SK-N-SH (cell line): ENCODE measurements at regions not wholly inside any gene's neighbourhood (a gene's known extent, or its start where the extent isn't known, plus 50 kb on each side); places are given as distances from the start of the nearest gene placed in this dataset.
A peak's percentile ranks its signal among the peaks of the same experiment; 100 is the strongest.

Experiments
- CTCF ChIA-PET: fragments of 300-600, 350-600 bp; formaldehyde crosslinking; extraction: SDS; loops from one replicate; lab custom pipeline; 2021; lab: Yijun Ruan, JAX
- POLR2A ChIA-PET: fragments of 350-600 bp; sonication (Branson Sonifier 250); formaldehyde crosslinking; extraction: SDS; loops from one replicate; lab custom pipeline; 2020; ENCODE audit warnings: antibody characterized with exemption, inconsistent platforms; lab: Yijun Ruan, JAX
- DNase-seq: peaks from one replicate; pipeline ENCODE4 v3.0.0; 2012
- H2AFZ ChIP-seq: fragments of 200-600 bp; sonication (generic); 2 replicates; pipeline ENCODE4 v1.8.1; 2016; ENCODE audit warnings: antibody characterized with exemption, mild to moderate bottlenecking, low read depth
- H3F3A ChIP-seq: fragments of 200-600 bp; sonication (generic); replicated peaks from 2 replicates; pipeline ENCODE3; 2016; ENCODE audit warnings: antibody characterized with exemption, mild to moderate bottlenecking; ENCODE audit not compliant: insufficient read depth
- H3K27ac ChIP-seq, 2 experiments: fragments of 200-500 bp in 1 of 2; fragments of 200-600 bp in 1 of 2; sonication (Bioruptor generic) in 1 of 2; sonication (generic), shearing (Covaris generic) in 1 of 2; 2 replicates each; pipeline versions ENCODE4 v1.5.1 to v1.6.1; 2014 to 2016; ENCODE audit warnings: low read depth in 2 of 2, inconsistent platforms in 1 of 2, low read length in 1 of 2, mild to moderate bottlenecking in 1 of 2, mixed read lengths in 1 of 2
- H3K27me3 ChIP-seq: fragments of 200-600 bp; sonication (generic), shearing (Covaris generic); 2 replicates; pipeline ENCODE4 v1.6.1; 2016; ENCODE audit warnings: mixed run types; ENCODE audit not compliant: insufficient read depth
- H3K36me3 ChIP-seq, 2 experiments: fragments of 200-500 bp in 1 of 2; fragments of 200-600 bp in 1 of 2; sonication (Bioruptor generic) in 1 of 2; sonication (generic) in 1 of 2; replicated peaks in 1 of 2; 2 replicates each; pipeline versions ENCODE3 to v1.5.1; 2014 to 2016; ENCODE audit warnings: low read length in 1 of 2, mild to moderate bottlenecking in 1 of 2; ENCODE audit not compliant: insufficient read depth in 2 of 2, control insufficient read depth in 1 of 2
- H3K4me1 ChIP-seq, 2 experiments: fragments of 200-500 bp in 1 of 2; fragments of 200-600 bp in 1 of 2; sonication (Bioruptor generic) in 1 of 2; sonication (generic), shearing (Covaris generic) in 1 of 2; 2 replicates each; pipeline versions ENCODE4 v1.5.1 to v1.6.1; 2014 to 2016; ENCODE audit warnings: low read depth in 1 of 2, low read length in 1 of 2, mixed run types in 1 of 2; ENCODE audit not compliant: insufficient read depth in 2 of 2, control insufficient read depth in 1 of 2
- H3K4me2 ChIP-seq: fragments of 200-600 bp; sonication (generic), shearing (Covaris generic); 2 replicates; pipeline ENCODE4 v1.6.1; 2017; ENCODE audit warnings: mixed run types
- H3K4me3 ChIP-seq, 2 experiments: fragments of 200-500 bp in 1 of 2; fragments of 200-600 bp in 1 of 2; sonication (Bioruptor generic) in 1 of 2; sonication (generic), shearing (Covaris generic) in 1 of 2; 2 replicates each; pipeline versions ENCODE4 v1.5.1 to v1.8.1; 2014 to 2016; ENCODE audit warnings: low read depth in 2 of 2, inconsistent platforms in 1 of 2, low read length in 1 of 2, mild to moderate bottlenecking in 1 of 2, mixed read lengths in 1 of 2, moderate library complexity in 1 of 2
- H3K79me2 ChIP-seq: fragments of 200-600 bp; sonication (generic); 2 replicates; pipeline ENCODE4 v1.8.1; 2017; ENCODE audit warnings: mild to moderate bottlenecking; ENCODE audit not compliant: insufficient read depth
- H3K9ac ChIP-seq: fragments of 200-600 bp; sonication (generic); 2 replicates; pipeline ENCODE4 v1.6.1; 2017; ENCODE audit warnings: mixed run types
- H3K9me2 ChIP-seq: fragments of 200-600 bp; sonication (generic); 2 replicates; pipeline ENCODE4 v1.6.1; 2017; ENCODE audit warnings: mixed run types
- H3K9me3 ChIP-seq: fragments of 200-600 bp; sonication (generic); 2 replicates; pipeline ENCODE4 v1.6.1; 2017; ENCODE audit warnings: mixed run types, mild to moderate bottlenecking, moderate library complexity
- H4K20me1 ChIP-seq: fragments of 200-600 bp; sonication (generic); 2 replicates; pipeline ENCODE4 v1.6.1; 2017; ENCODE audit warnings: mild to moderate bottlenecking, mixed run types; ENCODE audit not compliant: insufficient read depth
- CHD2 ChIP-seq: fragments of 150-350 bp; IDR thresholded peaks from 2 replicates; pipeline ENCODE4 v1.6.1; 2018; ENCODE audit warnings: low read length; ENCODE audit not compliant: partially characterized antibody
- ELF1 ChIP-seq: IDR thresholded peaks from 2 replicates; pipeline ENCODE4 v1.4.0; 2012
- EP300 ChIP-seq, 2 experiments: IDR thresholded peaks; 2 replicates each; pipeline versions ENCODE4 v1.4.0 to v1.6.1; 2012; ENCODE audit warnings: borderline replicate concordance in 1 of 2, low read depth in 1 of 2, low read length in 1 of 2
- EZH2phosphoT487 ChIP-seq: fragments of 200-600 bp; sonication (generic); IDR thresholded peaks from 2 replicates; pipeline ENCODE4 v1.6.1; 2017; ENCODE audit warnings: low read depth, mixed run types, mild to moderate bottlenecking, antibody characterized with exemption, moderate library complexity, borderline replicate concordance
- FOSL2 ChIP-seq: IDR thresholded peaks from 2 replicates; pipeline ENCODE4 v1.4.0; 2012; ENCODE audit warnings: low read depth, mild to moderate bottlenecking, moderate library complexity, borderline replicate concordance
- FOXJ3 ChIP-seq: sonication (generic); formaldehyde crosslinking; IDR thresholded peaks from 2 replicates; pipeline ENCODE4 v1.5.1; 2020; ENCODE audit warnings: mild to moderate bottlenecking, missing genetic modification reagents
- FOXM1 ChIP-seq: IDR thresholded peaks from 2 replicates; pipeline ENCODE4 v1.4.0; 2012; ENCODE audit warnings: low read depth, mild to moderate bottlenecking
- GABPA ChIP-seq: IDR thresholded peaks from 2 replicates; pipeline ENCODE4 v1.4.0; 2012; ENCODE audit warnings: low read depth, mild to moderate bottlenecking
- GATA2 ChIP-seq: sonication (generic); formaldehyde crosslinking; IDR thresholded peaks from 2 replicates; pipeline ENCODE4 v1.5.0; 2020; ENCODE audit warnings: mild to moderate bottlenecking, missing genetic modification reagents
- JUND ChIP-seq: IDR thresholded peaks from 2 replicates; pipeline ENCODE4 v1.4.0; 2012
- MEF2A ChIP-seq: IDR thresholded peaks from 2 replicates; pipeline ENCODE4 v1.4.0; 2012; ENCODE audit warnings: low read depth, borderline replicate concordance
- NFIC ChIP-seq: IDR thresholded peaks from 2 replicates; pipeline ENCODE4 v1.4.0; 2012; ENCODE audit warnings: borderline replicate concordance
- NRF1 ChIP-seq: IDR thresholded peaks from 2 replicates; pipeline ENCODE4 v1.6.1; 2012; ENCODE audit warnings: low read depth, mild to moderate bottlenecking, low read length
- PBX3 ChIP-seq: IDR thresholded peaks from 2 replicates; pipeline ENCODE4; 2012
- POLR2AphosphoS5 ChIP-seq: IDR thresholded peaks from 2 replicates; pipeline ENCODE4 v1.6.1; 2012; ENCODE audit warnings: low read depth, low read length
- RAD21 ChIP-seq: IDR thresholded peaks from 2 replicates; pipeline ENCODE4 v1.6.1; 2012; ENCODE audit warnings: mild to moderate bottlenecking, low read length
- RXRA ChIP-seq: IDR thresholded peaks from 2 replicates; pipeline ENCODE4 v1.4.0; 2012; ENCODE audit warnings: low read depth, mild to moderate bottlenecking, borderline replicate concordance
- SIN3A ChIP-seq: IDR thresholded peaks from 2 replicates; pipeline ENCODE4 v1.6.1; 2012; ENCODE audit warnings: low read depth, mild to moderate bottlenecking, low read length, moderate library complexity, borderline replicate concordance
- TAF1 ChIP-seq: IDR thresholded peaks from 2 replicates; pipeline ENCODE4 v1.6.1; 2012; ENCODE audit warnings: low read depth, mild to moderate bottlenecking, low read length, moderate library complexity, borderline replicate concordance
- TCF12 ChIP-seq: IDR thresholded peaks from 2 replicates; pipeline ENCODE4 v1.4.0; 2012
- TEAD4 ChIP-seq: IDR thresholded peaks from 2 replicates; pipeline ENCODE4 v1.4.0; 2012; ENCODE audit warnings: mild to moderate bottlenecking, borderline replicate concordance; ENCODE audit not compliant: insufficient read depth
- USF1 ChIP-seq: IDR thresholded peaks from 2 replicates; pipeline ENCODE4 v1.4.0; 2012; ENCODE audit warnings: low read depth, borderline replicate concordance
- YY1 ChIP-seq: IDR thresholded peaks from 2 replicates; pipeline ENCODE4 v1.4.0; 2012; ENCODE audit warnings: low read depth, mild to moderate bottlenecking
- WGBS: methylation state at CpG from one replicate; pipeline ENCODE4 v1.1.6; 2017; ENCODE audit warnings: low lambda C conversion rate; 5-methylcytosine and 5-hydroxymethylcytosine counted together

GRCh38 chr3:177932346-177932745, 603.9 kb upstream of the KCNMB2 start:
- WGBS, result 93% methylated on average over 1 of the region's 1 CpG
- ChIA-PET CTCF (no interaction called here), POLR2A (no interaction called here)
- Histone ChIP-seq H2AFZ (no peak overlapping the region), H3K9ac (no peak overlapping the region), H3F3A (peaks cover 16% of the 10 kb centered on the region), H3K36me3 (no peaks in the 10 kb centered on the region), H3K4me3 (no peak overlapping the region), H3K4me1 (peaks cover 18 to 33% of the 10 kb centered on the region in 2 experiments; a peak in 3 of 4 replicates), H3K27me3 (no peaks in the 10 kb centered on the region), H3K27ac (peak overlapping the region; percentile 29 to 84), H3K79me2 (no peaks in the 10 kb centered on the region), H3K9me3 (no peaks in the 10 kb centered on the region), H3K9me2 (no peaks in the 10 kb centered on the region), H3K4me2 (no peak overlapping the region), H4K20me1 (no peaks in the 10 kb centered on the region)
- TF ChIP-seq EP300 (IDR thresholded peaks at IDR 0.05; ENCODE audit: borderline replicate concordance in 1 of 2, low read depth in 1 of 2, low read length in 1 of 2) (no peak), TEAD4 (no peak), TCF12 (no peak), FOXM1 (no peak), EZH2phosphoT487 (no peak), TAF1 (no peak), CHD2 (no peak), GABPA (no peak), FOSL2 (no peak), ELF1 (no peak), JUND (no peak), USF1 (no peak), SIN3A (no peak), RAD21 (no peak), RXRA (no peak), NFIC (no peak), FOXJ3 (no peak), NRF1 (no peak)
- DNase-seq, result no peak

DNA sequence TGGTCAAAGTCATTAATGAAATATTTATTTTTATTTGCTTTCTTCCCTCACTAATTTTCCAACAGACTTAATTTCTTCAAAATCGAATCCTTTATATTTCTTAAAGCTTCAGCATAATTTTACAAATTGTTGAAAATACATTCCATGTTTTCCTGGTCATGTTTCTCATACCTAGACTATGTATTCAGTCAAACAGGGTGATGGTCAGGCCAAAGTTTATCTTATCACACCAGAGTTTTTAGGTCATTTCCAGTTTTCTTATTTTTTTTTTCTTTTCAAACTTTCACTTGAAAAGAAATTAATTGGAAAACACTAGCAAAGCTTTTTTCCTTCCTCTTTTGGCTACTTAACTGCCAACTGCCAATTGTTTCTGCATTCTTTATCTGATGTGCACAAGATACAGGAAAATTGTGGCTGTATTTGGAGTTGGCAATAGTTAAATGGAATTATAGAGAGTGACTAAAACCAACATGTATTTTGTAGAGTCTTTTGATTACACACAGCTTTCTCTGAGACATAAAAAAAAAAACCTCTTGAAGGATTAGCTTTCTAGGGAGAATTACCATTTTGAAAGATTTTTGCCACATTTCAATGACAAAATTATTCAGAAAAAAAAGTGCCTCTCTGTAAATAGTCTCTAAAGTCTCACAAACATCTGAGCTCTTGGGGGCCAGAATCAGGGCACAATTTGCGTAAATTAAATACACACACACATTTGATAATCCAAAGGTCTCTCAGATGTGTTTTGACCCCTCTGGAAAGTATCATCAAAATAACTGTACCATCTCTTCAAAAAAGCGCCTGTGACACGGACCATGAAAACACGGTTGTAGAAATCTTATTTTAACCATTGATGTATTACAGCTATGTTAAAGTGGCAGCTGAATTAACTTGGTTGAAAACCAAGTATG, 603.2 kb upstream of the KCNMB2 start:
- Histone ChIP-seq H4K20me1 (no peaks in the 10 kb centered on the region), H3K4me1 (peaks cover 18 to 33% of the 10 kb centered on the region in 2 experiments; a peak in 3 of 4 replicates), H3K4me2 (0 out of 2 replicates have a peak overlapping the region, but pooled peaks have one; percentile 12), H3K27me3 (no peaks in the 10 kb centered on the region), H3K79me2 (no peaks in the 10 kb centered on the region), H3K9me3 (no peaks in the 10 kb centered on the region), H3F3A (peaks cover 16% of the 10 kb centered on the region), H3K27ac (peak overlapping the region; percentile 29 to 84), H2AFZ (no peak overlapping the region), H3K9me2 (no peaks in the 10 kb centered on the region), H3K36me3 (no peaks in the 10 kb centered on the region), H3K9ac (0 out of 2 replicates have a peak overlapping the region, but pooled peaks have one; percentile 2), H3K4me3 (no peak overlapping the region)
- no peak for DNase-seq
- CTCF ChIA-PET, result interaction anchor here (1.6 kb wide), 1 partner anchor 573 kb away, joined by 4 read pairs; no protein-coding TSS in a partner anchor
- 68% methylated on average over 5 of the region's 5 CpGs for WGBS
- no peak; the same call in 1 of the 2 replicates for TF ChIP-seq POLR2AphosphoS5
- TF ChIP-seq NFIC, result peak; percentile 63; the same call in 1 of the 2 replicates
- peak; percentile 54 for TF ChIP-seq PBX3
- peak; percentile 60 for TF ChIP-seq TCF12
- TF ChIP-seq FOSL2, result peak; percentile 12; the same call in 1 of the 2 replicates
- peak in 1 of 2 experiments; percentile 40; a peak in 1 of 4 replicates for TF ChIP-seq EP300 (IDR thresholded peaks at IDR 0.05; ENCODE audit: borderline replicate concordance in 1 of 2, low read depth in 1 of 2, low read length in 1 of 2)
- peak; percentile 57 for TF ChIP-seq RXRA
- TF ChIP-seq CHD2, result no peak
- 0 out of 2 replicates have a peak, but pooled peaks have one; percentile 30 for TF ChIP-seq JUND
- TF ChIP-seq MEF2A, result 0 out of 2 replicates have a peak, but pooled peaks have one; percentile 29
- no peak for TF ChIP-seq NRF1
- TF ChIP-seq GATA2 (CRISPR knock-in tag), result peak; percentile 26; the same call in 1 of the 2 replicates
- TF ChIP-seq YY1, result no peak; the same call in 1 of the 2 replicates
- TF ChIP-seq, all 33 proteins: peak for 9
- POLR2A ChIA-PET, result no interaction called here
